ENCODE measurements at regions not wholly inside any gene's neighbourhood (a gene's known extent, or its start where the extent isn't known, plus 50 kb on each side); places are given as distances from the start of the nearest gene placed in this dataset.

- no peak for DNase-seq
- H3K4me1 ChIP-seq (ENCODE audit: low read depth), result no peaks in the 10 kb centered on the region
- TF ChIP-seq, protein P1, sequence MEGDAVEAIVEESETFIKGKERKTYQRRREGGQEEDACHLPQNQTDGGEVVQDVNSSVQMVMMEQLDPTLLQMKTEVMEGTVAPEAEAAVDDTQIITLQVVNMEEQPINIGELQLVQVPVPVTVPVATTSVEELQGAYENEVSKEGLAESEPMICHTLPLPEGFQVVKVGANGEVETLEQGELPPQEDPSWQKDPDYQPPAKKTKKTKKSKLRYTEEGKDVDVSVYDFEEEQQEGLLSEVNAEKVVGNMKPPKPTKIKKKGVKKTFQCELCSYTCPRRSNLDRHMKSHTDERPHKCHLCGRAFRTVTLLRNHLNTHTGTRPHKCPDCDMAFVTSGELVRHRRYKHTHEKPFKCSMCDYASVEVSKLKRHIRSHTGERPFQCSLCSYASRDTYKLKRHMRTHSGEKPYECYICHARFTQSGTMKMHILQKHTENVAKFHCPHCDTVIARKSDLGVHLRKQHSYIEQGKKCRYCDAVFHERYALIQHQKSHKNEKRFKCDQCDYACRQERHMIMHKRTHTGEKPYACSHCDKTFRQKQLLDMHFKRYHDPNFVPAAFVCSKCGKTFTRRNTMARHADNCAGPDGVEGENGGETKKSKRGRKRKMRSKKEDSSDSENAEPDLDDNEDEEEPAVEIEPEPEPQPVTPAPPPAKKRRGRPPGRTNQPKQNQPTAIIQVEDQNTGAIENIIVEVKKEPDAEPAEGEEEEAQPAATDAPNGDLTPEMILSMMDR (IDR thresholded peaks at IDR 0.05), result no peak
- H3K9me3 ChIP-seq, result no peaks in the 10 kb centered on the region
- no peaks in the 10 kb centered on the region for H3K36me3 ChIP-seq (ENCODE audit: low read depth)
- no peak overlapping the region for H3K4me3 ChIP-seq
- no peak for ATAC-seq
- intact Hi-C loops (cut with DNase I, micrococcal nuclease), result no loop called here
These were observed 893.0 kb upstream of the POU3F3 start for GRCh38 chr2:103960951-103961350.

- intact Hi-C loops (cut with DNase I, micrococcal nuclease), result no loop called here
- Histone ChIP-seq H3K4me1 (ENCODE audit: low read depth) (no peaks in the 10 kb centered on the region), H3K36me3 (ENCODE audit: low read depth) (no peaks in the 10 kb centered on the region), H3K9me3 (no peaks in the 10 kb centered on the region), H3K4me3 (no peak overlapping the region)
- ATAC-seq, result no peak
- TF ChIP-seq, protein P1 (IDR thresholded peaks at IDR 0.05), result no peak
- no peak for DNase-seq
These were observed 892.1 kb upstream of the POU3F3 start for GRCh38 chr2:103961862-103962261.

DNA sequence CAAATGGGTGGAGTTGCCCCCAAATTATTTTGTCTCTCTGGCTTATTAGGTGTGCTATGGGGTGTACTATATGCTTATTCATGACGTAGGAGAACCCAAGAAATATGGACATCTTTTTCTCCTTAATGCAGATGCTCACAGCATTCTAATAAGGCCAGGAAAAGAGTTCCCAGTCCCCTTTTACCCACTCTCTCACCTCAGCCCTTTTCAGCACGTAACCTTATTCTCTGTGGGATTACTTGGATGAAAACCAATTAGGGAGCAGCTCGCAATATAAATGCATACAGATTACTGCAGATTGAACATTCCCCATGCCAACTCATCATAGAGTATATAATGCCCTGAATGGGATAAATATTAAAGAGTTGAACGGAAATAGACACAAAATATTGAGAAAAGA lies 891.2 kb upstream of the POU3F3 start:
- no peak for DNase-seq
- H3K4me1 ChIP-seq (ENCODE audit: low read depth), result no peaks in the 10 kb centered on the region
- ATAC-seq, result no peak
- no peaks in the 10 kb centered on the region for H3K36me3 ChIP-seq (ENCODE audit: low read depth)
- no peak overlapping the region for H3K4me3 ChIP-seq
- TF ChIP-seq, protein P1 (IDR thresholded peaks at IDR 0.05), result no peak
- intact Hi-C loops (cut with DNase I, micrococcal nuclease), result no loop called here
- no peaks in the 10 kb centered on the region for H3K9me3 ChIP-seq

DNA sequence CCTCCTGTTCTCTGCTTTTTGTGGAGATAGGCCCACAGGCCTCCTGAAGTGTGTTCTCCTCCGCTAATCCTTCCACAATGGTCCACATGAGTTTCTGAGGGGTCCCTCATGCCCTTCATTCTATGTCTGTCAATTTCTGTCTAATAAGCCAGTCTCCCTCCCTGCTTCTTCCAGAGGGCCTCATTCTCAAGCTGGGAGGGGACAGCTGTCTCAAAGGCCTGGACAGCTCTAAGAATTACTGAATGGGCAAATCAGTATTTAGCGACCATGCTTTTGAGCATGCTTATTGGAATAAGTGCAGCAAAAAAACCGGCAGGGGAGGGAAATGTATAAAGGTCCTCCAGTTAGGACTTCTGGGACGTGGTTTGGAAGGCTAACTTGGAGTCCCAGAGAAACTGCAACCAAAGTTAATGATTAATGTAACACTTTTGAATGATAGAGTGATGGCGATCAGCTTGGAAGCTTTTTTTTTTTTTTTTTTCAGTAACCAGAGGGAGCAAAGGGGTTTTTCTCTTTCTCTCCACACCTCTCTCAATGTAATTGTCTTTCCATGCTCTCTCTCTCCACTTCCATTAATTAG lies 890.7 kb upstream of the POU3F3 start:
- intact Hi-C loops (cut with DNase I, micrococcal nuclease), result no loop called here
- TF ChIP-seq, protein P1 (IDR thresholded peaks at IDR 0.05), result no peak
- no peak for ATAC-seq

DNA sequence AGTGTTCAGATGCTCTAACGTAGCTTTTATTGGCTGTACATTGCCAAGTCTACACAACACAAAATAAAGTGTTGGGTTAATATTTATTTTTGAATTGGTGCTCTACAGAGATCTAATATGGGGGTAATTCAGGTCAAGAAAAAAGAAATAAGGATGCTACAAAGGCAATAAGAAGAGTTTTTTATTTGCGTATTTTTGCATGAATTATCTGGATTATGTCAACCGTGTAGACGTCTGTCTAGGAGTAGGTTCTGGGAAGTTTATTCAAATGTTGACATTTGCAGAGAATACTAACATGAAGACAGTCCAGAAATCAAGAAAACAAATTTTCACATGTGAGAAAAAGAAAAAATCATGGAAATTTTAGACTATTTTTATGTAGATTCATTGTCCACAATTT lies 876.7 kb upstream of the POU3F3 start:
- Histone ChIP-seq H3K4me3 (no peak overlapping the region), H3K9me3 (no peaks in the 10 kb centered on the region), H3K4me1 (ENCODE audit: low read depth) (no peaks in the 10 kb centered on the region), H3K36me3 (ENCODE audit: low read depth) (no peaks in the 10 kb centered on the region)
- no peak for ATAC-seq
- no peak for DNase-seq
- TF ChIP-seq, protein P1 (IDR thresholded peaks at IDR 0.05), result no peak
- intact Hi-C loops (cut with DNase I, micrococcal nuclease), result no loop called here

More for the DNA sequence above, 890.7 kb upstream of the POU3F3 start:
- Histone ChIP-seq H3K4me3 (no peak overlapping the region), H3K9me3 (no peaks in the 10 kb centered on the region), H3K4me1 (ENCODE audit: low read depth) (no peaks in the 10 kb centered on the region), H3K36me3 (ENCODE audit: low read depth) (no peaks in the 10 kb centered on the region)
- DNase-seq, result no peak

GRCh38 chr2:103977668-103978067 lies 876.2 kb upstream of the POU3F3 start:
- Histone ChIP-seq H3K4me1 (ENCODE audit: low read depth) (no peaks in the 10 kb centered on the region), H3K4me3 (no peak overlapping the region), H3K36me3 (ENCODE audit: low read depth) (no peaks in the 10 kb centered on the region), H3K9me3 (no peaks in the 10 kb centered on the region)
- TF ChIP-seq, protein P1 (IDR thresholded peaks at IDR 0.05), result no peak
- intact Hi-C loops (cut with DNase I, micrococcal nuclease), result no loop called here
- ATAC-seq (no peak), DNase-seq (no peak)

Measured in mucosa of descending colon (tissue), 3 donors.